ENCODE measurements at regions not wholly inside any gene's neighbourhood (a gene's known extent, or its start where the extent isn't known, plus 50 kb on each side); places are given as distances from the start of the nearest gene placed in this dataset.
"Not testable (repeated sequence)": the region's sequence is repeated elsewhere in the genome, so short reads cannot be mapped to it uniquely, and the experiment has no call there.

DNA sequence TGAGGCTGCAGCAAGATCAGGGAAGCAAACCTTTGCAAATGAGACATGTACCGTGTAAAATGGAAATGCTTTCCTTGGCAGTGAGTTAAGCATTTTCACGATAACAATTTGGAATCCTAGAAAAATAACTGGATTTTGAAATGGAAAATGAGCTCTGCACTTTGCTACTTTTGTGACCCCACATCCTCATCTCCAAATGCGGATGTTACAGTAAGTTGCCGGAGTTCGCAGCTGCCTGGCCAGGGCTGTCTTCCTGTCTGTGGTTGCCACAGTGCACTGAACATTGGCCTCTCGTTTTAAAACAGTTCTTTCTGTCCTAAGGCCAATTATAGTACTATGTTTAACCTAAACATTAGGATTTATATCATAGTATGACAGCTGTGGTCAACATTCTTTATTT lies 136.2 kb upstream of the FZD8 start:
- Histone ChIP-seq H3K4me3 (no peak overlapping the region), H3K27ac (no peak overlapping the region)

DNA sequence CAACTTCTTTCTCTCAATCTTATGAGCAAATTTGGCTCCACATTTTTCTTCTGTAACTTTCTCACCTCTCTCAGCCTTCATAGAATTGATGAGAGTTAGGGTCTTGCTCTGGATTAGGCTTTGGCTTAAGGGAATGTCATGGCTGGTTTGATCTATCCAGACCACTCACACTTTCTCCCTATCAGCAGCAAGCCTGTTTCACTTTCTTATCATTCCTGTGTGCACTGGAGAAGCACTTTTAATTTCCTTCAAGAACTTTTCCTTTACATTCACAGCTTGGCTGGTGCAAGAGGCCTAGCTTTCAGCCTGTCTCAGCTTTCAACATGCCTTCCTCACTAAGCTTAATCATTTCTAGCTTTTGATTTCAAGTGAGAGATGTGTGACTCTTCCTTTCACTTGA lies 134.5 kb upstream of the FZD8 start:
- not testable (repeated sequence) for H3K4me3 ChIP-seq, H3K27ac ChIP-seq

DNA sequence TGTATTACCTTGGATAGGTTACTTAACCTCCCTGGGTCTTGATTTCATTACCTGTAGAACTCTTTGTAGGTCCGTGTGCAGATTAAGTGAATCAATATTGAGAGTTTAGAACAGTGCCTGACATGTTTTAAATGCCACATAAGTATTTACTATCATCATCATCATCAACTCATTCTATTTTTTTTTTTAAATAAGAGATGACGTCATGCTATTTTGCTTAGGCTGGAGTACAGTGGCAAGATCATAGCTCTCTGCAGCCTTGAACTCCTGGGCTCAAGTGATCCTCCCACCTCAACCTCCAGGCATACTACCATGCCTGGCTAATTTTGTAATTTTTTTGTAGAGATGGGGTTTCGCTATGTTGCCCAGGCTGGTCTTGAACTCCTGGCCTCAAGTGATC lies 132.0 kb upstream of the FZD8 start:
- H3K27ac ChIP-seq, result no peak overlapping the region
- no peak overlapping the region for H3K4me3 ChIP-seq

DNA sequence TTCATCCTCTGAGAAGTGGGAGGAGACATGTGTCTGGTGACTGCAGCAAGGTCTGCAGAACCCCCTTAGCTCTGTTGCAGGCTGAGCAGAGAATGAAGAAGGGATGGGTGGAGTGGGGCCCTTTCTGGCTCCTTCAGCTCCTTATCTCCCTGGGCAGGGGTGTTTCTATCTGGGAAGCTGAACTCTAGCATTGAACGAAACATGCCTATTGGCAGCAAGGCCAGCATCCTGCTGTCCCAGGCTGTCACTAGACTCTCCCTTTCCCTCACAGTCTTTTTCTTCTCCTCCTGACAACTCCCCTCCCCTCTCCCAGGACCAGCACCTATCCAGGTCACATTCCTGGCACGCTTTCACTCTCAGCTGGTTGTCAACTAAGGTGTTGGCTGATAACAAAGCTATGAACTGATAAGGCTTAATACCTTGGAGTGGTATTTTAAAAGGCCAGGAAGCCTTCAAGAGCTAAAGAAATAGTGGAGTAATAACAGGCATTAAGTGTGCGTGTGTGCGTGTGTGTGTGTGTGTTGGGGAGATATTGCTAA lies 128.8 kb upstream of the FZD8 start:
- Histone ChIP-seq H3K27ac (no peak overlapping the region), H3K4me3 (no peak overlapping the region)

DNA sequence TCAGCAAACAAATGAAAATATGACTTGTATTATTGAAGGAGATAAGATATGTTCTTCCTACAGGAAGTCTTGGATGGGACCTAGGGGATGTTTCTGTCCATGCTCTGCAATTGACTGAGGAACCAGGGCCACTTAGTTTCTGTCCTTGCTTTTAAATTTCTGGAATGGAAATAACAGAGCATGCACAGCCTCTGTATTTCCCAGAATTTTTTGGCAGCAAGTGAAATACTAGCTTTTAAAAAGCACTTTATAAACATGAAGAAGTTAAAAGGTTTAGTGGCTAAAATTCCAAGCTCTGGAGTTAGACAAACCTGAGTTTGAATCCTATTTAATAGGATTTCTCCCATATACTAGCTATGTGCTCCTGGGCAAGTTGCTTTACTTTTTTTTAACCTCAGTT lies 127.7 kb upstream of the FZD8 start:
- Histone ChIP-seq H3K27ac (no peak overlapping the region), H3K4me3 (no peak overlapping the region)

DNA sequence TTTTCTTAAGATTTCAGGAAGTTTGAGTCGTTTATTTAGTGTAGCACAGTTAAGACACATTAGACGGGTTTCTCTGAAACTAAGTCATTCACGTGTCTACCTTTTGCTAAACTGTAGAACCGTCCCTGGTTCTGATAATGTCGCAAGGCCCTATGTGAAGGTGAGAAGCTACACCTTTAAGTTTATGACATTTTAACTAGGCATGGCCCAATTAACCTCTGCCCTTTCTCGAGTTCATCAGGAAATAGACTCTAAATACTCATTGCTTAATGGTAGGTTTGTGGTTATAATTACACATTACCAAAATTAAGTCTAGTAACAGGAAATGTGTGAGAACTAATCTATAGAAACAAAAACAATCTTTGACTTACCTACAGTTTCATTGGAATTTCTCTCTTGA lies 126.6 kb upstream of the FZD8 start:
- Histone ChIP-seq H3K4me3 (no peak overlapping the region), H3K27ac (no peak overlapping the region)

DNA sequence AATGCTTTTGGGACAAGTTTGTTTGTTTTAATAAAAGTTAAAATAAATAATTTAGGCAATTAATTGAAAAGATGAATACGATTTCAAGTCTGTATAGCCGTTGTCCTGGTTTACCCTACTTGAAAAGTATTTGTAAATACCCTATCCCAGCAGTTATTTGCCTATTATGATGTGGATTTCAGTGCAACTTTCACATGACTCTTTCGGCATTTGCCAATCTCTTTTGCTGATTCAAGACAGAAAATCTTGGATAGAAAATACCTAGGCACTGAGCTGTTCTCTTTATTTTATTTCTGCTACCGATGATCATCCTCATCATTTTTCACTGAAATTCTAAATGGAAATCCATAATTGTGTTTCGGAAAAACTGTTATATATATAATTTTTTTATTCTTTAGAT lies 125.9 kb upstream of the FZD8 start:
- H3K4me3 ChIP-seq, result no peak overlapping the region
- no peak overlapping the region for H3K27ac ChIP-seq

DNA sequence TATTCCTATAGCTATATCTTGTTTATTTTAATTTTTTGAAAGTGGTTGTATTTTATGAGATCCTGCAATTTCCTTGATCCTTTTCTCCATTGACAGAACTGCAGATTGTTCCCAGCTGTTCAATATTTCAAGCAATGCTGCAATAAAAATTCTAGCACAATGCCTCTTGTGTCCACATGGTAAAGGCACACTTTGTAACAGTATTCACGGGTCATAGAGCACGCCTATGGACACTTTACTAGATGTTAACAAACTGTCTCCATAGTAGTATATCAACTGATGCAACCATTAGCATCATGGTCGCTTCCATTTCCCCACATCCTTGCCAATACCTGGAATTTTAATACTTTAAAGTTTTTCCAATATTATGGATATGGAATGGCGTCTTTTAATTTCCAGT lies 123.9 kb upstream of the FZD8 start:
- no peak overlapping the region for H3K4me3 ChIP-seq
- H3K27ac ChIP-seq, result no peak overlapping the region

DNA sequence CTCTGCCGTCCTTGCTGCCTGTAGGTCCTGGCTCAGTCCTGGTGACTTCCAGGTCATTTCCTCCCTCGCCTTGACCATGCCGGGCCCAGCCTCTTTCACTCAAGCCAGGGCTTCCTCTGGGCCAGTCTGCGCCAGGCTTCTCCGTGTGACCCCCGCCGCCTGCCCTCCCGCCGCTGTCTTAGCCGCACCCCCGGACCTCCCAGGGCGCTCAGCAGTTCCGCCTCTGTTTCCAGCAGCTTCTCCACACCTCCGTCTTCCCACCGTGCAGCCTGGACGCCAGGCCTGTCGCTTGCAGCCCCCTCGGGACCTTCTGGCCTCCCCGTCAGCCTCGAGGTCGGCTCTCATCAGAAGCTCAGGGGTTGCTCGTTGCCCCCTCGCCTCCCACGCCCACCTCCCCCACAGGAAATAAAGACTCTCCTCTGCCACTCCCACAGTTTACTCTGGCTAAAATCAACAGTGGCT lies 123.0 kb upstream of the FZD8 start:
- no peak overlapping the region for H3K27ac ChIP-seq
- H3K4me3 ChIP-seq, result no peak overlapping the region

DNA sequence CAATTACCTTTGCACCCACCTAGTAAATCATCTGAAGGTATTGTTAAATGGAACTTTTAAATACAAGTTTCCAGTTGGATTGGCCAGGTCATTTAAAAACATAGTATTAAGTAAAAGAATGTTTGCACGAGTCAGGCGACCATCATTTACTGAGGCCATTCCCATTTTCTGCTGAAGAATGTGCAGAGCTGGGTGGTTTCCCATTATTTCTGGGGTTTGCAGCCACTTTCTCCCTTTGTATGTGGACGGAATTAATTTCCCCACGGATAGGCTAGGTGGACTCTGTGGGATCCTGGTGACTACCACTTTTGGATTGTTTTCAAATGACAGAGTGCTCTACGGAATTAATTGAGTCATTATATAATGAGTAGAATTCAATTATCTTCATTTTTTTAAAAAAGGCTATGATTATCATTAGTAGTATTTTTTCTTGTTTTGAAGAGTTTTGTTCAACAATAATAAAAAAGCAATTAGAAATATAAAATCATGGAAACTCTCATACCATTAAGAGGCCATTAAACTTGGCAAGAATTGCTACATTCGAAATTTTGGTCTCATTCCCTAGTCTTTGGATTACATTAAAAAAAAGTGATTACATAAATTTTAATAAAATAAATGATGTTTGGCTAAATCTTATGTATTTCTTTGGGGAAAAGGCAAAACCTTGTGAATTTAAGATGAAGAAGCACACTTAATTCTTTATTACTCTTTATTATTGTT lies 120.4 kb upstream of the FZD8 start:
- H3K27ac ChIP-seq, result no peak overlapping the region
- H3K4me3 ChIP-seq, result no peak overlapping the region

DNA sequence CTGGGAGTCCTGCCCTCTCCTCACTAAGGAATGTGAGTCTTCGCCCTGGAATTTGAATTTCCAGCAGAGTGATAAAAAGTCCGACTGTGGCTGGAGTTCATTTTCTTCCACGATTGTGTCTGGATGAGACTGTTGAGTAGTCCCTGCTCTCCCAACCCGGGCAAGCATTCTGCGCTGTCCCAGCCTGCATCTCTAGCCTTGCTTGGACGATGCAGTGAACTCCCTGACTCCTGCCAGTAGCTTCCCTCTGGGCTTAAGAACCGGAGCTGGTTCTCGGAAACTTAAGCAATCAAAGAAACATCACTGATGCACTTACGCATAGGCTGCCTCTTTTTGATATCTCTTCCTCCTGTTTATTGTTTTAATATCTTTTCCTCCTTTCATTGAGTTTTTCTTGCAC lies 116.0 kb upstream of the FZD8 start:
- Histone ChIP-seq H3K27ac (no peak overlapping the region), H3K4me3 (no peak overlapping the region)

DNA sequence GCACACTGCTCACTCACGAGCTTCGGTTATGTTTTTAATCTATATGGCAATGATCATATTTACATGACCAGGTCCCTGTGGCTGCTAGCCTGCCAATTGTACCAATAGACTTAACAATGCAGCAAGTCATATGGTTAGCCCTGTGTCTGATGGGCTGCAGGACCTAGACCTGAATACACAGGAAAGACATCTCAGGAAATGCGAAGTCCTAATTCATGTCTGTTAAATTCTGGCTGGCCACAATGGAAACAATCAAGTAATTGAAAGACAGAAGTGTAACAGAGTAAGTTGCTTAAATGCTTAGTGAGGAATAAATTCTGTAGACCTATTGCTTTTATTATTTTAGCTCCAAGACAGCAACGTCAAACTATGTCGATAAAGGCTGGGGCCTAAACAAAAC lies 112.4 kb upstream of the FZD8 start:
- Histone ChIP-seq H3K4me3 (no peak overlapping the region), H3K27ac (no peak overlapping the region)

DNA sequence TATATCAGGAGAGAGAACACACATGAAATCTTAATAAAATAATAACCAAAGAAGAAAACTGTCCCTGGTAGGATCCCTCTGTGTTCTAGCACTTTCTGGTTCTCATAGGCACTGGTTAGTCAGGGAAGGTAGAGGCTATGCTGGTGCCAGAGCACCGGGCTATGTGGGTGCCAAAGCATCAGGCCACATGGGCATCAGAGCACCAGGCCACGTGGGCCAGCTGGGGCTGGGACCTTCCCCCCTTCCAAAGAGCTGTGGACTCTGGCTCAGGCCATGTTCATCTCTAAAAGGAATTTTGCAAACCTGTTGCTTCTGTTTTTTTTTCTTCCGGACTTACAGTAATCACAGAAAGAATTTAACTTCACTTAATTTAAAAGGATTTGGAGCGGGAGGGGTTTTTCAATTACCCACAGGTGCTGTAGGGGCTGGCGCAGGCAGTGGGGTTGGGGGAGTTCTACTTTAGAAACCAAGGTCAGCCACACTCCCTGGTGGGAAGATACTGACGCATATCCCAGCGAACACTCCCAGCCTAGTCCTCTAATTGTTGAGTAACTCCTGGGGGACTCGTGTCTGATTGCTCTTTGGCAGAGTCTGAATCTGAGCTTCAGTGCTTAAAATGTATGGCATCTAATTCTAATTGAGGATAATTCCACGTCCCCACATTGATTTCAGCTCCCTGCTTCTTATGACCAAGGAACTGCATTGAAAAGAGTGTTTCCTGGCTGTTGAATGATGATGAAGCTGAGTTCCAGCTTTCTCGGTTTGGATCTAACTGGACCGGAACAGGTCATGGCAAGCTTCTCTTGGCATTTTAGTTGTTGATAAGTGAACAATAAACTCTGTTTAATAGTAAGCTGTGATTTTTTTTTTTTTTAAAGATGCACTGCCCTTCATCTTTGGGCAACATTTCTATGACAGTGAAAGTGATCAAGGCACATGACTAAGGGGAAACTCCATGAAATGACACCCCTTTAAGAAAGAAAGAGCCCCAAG lies 110.7 kb upstream of the FZD8 start:
- Histone ChIP-seq H3K4me3 (no peak overlapping the region), H3K27ac (no peak overlapping the region)

DNA sequence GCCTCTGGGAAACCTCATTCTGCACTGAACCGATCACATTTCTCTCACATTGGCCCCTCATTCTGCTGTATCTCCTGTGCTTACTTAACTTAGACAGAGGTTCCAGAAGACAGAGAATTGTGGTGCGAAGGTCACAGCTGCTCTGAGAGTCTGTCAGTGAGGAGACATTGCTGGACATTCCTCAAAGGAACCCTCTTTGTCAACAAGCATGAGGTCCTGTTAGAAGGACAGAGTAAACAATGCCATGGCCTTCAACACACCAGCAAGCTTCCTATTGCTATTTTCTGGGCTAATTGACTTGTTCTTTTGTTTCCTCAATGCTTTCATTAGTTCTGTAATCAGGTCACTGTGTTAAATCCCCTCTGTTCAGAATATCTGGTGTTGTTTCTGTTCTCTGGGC lies 109.3 kb upstream of the FZD8 start:
- H3K27ac ChIP-seq, result no peak overlapping the region
- H3K4me3 ChIP-seq, result no peak overlapping the region

DNA sequence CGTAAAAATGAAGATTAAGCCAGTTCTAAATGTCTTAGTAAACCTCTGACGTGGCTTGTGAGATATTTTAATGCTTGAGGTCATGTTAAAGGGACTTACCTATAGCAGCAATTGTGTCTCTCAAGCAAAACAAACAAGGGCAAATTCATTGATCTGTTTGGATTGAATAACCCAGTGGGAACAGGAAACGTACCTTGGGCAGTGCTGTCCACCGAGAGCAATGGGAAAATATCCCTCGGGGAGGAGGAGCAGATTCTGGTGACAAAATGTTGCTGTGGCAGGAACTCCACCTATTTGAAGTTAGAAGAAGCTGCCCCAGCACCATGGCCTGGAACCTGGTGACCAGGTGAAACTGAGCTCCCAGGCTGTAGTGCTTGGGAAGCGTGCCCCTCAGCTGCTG lies 107.1 kb upstream of the FZD8 start:
- H3K4me3 ChIP-seq, result no peak overlapping the region
- H3K27ac ChIP-seq, result no peak overlapping the region

DNA sequence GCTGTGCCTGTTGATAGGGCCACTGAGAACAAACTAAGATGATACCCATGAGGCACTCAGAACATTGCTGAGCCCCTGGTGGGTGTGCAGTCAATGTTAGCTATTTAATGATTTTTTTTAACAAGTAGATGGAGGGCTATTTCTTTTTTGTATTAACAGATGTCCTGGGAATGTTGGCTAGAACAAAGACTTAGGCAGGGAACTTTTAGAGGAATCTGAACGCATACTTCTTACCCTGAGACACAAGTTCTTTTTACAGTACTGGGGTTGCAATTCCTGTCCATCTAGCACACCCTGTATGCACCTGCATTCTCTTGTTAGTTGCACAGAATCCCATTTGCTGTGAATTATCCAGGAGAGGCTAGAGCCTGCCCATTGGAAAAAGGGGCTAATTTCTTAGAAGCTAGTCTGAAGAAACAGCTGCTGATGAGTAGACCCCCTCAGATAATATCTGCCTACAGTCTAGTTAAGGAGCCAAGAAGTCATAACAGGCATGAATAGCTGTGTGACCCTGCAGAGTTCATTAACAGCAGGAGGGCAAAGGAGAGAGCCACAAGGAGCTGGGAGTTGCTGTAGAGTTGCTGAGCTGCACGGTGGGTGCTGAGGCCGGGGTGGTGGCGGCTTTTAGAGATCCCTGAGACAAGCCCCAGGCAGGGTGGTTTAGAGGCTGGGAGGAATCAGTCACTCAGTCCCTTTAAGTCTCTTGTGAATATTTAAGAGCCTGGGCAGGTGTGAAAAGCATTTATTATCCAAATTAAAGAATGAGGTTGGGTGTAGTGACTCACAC lies 103.7 kb upstream of the FZD8 start:
- Histone ChIP-seq H3K4me3 (no peak overlapping the region), H3K27ac (no peak overlapping the region)

DNA sequence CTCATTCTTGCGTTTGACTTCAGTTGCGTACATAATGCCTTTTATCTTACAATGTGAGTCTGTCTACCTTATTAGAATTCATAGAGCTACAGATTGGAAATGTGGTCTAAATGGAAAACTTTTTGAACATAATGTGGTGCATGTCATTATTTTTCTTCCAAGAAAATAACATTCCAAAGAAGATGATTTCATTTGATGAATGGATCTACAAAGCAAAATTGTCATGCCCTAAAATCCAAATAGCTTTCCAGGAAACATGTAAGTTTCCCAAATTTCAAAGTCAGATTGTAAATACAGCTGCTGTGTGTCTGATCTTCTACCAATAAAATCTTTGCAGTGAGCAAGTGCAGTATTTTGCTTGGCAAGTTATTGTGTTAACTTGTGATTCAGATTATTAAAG lies 101.8 kb upstream of the FZD8 start:
- H3K4me3 ChIP-seq, result no peak overlapping the region
- H3K27ac ChIP-seq, result no peak overlapping the region

DNA sequence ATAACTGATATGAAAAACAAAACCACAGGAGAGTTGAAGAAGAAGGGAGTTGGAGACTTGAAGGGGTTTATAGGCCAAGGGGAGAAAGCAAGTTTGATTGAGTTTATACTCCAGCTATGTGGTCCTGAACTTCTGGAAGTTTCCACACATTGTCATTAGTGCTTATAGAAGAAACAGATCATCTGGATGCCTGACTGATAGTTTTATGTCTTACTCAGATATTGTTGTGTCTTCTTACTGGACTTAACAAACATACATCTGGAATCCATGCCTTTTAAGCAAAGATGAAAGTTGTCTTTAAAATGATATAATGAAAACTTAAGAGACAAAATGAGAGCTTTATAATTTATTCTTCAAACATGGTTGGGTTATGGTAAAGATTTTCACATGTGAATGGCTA lies 101.3 kb upstream of the FZD8 start:
- H3K4me3 ChIP-seq, result no peak overlapping the region
- H3K27ac ChIP-seq, result no peak overlapping the region

DNA sequence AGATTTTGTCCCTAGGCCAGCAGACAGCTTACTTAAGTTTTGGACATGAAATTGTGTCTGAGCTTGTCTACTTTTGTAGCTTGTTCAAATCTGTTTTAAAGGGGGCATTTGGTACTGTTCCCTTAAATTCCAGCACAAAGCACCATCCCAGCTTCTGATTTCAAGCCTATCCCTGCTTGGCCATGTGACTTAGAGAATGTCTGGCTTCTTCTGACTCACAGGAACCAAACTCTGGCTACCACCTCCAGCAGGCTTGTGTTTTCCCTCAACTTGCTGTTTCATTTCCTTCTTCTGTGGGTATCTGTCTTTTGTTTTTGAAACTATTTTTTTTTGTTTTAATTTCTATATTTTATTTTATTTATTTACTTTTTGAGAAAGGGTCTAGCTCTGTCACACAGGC lies 97.9 kb upstream of the FZD8 start:
- Histone ChIP-seq H3K27ac (no peak overlapping the region), H3K4me3 (no peak overlapping the region)

DNA sequence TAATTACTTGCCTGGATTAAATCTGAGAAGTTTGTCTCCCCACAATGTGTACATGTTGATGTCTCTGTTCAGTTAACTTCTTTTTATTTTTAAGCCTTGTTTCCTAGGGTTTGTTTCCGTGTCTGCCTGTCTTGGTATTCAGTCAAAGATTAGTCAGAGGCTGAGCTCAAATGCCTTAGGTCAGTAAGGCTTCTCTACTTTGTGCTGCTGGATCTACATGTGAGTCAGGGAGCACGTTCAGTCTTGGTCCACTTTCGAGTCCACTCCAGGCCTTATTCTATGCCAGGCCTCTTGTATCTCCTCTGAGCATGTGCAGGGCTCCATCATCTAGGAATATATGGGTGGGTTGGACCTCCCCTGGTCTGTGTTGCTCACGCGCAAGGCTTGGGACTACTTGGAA lies 93.3 kb upstream of the FZD8 start:
- no peak overlapping the region for H3K4me3 ChIP-seq
- H3K27ac ChIP-seq, result no peak overlapping the region

Data from skin epidermis (tissue), 12 donors.